ENCODE measurements at regions not wholly inside any gene's neighbourhood (a gene's known extent, or its start where the extent isn't known, plus 50 kb on each side); places are given as distances from the start of the nearest gene placed in this dataset.

- DNase-seq (ENCODE audit: low spot score) (no peak), ATAC-seq (ENCODE audit: low FRiP score) (peak; percentile 65)
- TF ChIP-seq, protein P1, sequence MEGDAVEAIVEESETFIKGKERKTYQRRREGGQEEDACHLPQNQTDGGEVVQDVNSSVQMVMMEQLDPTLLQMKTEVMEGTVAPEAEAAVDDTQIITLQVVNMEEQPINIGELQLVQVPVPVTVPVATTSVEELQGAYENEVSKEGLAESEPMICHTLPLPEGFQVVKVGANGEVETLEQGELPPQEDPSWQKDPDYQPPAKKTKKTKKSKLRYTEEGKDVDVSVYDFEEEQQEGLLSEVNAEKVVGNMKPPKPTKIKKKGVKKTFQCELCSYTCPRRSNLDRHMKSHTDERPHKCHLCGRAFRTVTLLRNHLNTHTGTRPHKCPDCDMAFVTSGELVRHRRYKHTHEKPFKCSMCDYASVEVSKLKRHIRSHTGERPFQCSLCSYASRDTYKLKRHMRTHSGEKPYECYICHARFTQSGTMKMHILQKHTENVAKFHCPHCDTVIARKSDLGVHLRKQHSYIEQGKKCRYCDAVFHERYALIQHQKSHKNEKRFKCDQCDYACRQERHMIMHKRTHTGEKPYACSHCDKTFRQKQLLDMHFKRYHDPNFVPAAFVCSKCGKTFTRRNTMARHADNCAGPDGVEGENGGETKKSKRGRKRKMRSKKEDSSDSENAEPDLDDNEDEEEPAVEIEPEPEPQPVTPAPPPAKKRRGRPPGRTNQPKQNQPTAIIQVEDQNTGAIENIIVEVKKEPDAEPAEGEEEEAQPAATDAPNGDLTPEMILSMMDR (IDR thresholded peaks at IDR 0.05), result no peak
Measured at GRCh38 chr14:76710056-76711010, 50.9 kb upstream of the VASH1 start.

Data from omental fat pad (tissue), 3 donors.